HG03469 (cell line): ENCODE measurements at regions not wholly inside any gene's neighbourhood (a gene's known extent, or its start where the extent isn't known, plus 50 kb on each side); places are given as distances from the start of the nearest gene placed in this dataset.
"Not testable (repeated sequence)": the region's sequence is repeated elsewhere in the genome, so short reads cannot be mapped to it uniquely, and the experiment has no call there.

ENCODE experiments used
- ATAC-seq: cut with Tn5 transposase; IDR thresholded peaks from one replicate; pipeline ENCODE4 v1.9.1; 2021; ENCODE audit warnings: mild to moderate bottlenecking, moderate library complexity, moderate number of reproducible peaks; ENCODE audit not compliant: unreplicated experiment

DNA sequence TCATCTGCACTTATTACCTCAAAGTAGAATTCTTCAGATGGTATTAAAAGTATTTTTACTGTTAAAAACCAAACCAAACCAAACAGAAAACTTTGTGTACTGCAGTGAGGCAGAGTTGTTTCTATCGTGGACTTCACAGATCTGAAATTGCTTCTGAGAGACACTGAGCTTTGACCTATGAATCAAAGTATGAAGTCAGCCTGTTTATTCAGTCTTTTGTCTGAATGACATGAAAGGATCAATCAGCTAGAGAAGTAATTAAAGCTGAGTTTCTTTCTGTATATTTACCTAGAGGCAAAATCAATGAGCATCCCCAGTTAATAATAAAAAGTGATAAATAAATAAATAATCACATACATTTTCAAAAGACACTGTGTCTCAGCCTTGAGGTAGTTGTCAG, 2121.0 kb downstream of the PCDH7 start:
- no peak for ATAC-seq

DNA sequence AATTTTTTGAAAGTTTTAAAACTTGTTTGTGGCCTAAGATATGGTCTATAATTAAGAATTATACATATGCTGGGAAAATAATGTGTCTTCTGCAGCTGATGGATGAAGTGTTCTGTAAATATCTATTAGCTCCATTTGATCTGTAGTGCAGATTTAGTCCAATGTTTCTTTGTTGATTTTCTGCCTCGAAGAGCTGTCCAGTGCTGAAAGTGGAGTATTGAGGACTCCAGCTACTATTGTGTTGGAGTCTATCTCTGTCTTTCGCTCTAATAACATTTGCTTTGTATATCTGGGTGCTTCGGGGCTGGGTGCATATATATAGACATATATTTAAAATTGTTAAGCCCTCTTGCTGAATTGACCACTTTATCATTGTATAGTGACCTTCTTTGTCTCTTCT, 2127.3 kb downstream of the PCDH7 start:
- no peak for ATAC-seq

DNA sequence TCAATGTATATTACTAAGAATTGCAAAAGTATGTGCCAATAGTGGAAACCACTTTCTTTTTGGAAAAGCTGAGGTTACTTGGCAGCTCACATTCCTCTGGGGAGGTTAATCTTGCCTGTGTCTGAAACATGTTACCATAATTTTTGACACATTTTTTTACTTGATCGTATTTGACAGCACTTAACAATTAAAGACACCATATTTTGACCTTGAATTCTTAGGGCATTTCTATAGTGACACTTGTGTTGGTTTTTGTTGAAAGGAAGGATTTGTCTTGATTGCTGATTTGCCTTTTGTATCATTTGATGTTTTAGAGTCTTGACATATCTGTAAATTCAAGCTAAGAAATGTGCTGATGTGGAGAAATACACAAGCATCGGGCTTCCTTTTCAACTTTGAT, 2135.5 kb downstream of the PCDH7 start:
- no peak for ATAC-seq

DNA sequence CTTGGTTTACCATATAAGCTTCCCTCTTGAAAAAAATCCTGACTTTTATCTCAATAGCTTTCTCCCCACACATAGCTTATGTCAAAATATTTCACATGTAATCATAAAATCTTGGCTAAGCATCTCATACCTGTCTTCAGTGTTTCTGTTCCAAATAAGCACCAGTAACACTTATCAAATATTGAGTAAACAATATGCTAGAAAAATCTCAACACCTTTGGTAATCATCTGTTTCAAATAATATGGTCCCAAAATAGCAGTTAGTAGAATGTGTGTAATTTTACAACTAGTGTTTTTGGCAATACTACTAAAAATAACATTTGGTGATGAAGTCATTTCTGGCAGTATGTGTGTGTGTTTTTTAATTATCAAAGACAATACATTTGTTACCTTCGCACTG, 2138.2 kb downstream of the PCDH7 start:
- no peak for ATAC-seq

DNA sequence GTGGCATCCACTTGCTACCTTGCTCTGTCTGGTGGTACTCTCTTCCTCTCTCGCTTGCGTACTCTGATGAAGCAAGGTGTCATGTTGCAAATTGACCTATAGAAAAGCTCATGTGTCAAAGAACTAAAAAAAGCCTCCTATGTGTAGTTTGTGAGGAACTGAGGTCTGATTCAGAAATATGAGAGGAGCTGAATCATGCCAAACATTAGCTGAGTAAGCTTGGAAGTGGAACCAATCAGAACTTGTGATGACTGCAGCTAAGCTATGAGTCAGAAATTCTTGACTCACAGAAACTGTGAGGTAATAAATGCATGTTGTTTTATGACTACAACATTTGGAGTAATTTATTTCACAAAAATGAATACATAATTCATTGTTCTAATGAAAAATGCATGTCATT, 2138.8 kb downstream of the PCDH7 start:
- no peak for ATAC-seq

DNA sequence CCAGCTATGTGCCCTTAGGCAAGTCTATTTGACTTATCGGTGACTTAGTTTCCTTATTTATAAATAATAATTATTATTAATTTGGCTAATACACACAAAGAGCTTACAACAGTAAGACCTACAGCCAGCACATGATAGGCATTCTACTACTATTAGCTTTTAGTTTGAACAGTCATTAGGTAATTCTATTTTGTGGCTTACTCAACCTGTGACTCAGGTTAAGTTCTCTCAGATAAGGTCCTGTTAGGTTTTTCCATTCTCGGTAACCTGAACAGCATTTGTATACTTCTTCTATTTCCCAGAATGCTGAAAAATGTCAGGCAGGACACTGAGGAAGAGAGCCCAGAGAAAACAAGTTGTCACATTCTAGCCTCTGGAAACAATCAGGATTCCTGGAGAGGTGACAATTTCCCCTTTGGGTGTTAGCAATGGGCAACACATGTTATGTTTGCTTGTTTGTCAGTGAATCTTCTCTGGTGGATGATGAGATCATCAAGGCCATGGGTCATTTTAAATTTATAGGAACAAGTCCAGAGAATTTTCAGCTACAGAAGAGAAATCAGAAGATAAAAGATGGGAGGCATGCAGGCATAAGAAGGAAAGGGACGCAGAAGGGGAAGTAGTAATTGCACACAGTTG, 2144.7 kb downstream of the PCDH7 start:
- no peak for ATAC-seq

DNA sequence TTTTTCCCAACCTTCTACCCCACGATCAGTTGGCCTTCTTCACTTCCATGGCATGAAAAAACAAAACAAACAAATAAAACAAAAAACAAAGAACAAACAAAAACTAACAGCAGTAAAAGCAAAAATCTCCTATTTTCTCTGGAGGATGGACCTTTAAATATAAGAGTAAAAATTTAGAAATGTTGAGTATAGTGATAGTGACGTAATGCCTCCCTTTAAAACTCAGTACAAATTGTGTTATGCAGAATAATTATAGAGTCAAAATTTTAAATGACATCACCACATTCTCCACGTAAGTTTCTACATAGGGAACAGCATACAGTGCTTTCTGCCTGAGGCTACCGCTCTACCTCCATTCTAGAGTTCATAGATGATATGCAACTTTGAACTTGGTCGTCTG, 2156.4 kb downstream of the PCDH7 start:
- no peak for ATAC-seq

DNA sequence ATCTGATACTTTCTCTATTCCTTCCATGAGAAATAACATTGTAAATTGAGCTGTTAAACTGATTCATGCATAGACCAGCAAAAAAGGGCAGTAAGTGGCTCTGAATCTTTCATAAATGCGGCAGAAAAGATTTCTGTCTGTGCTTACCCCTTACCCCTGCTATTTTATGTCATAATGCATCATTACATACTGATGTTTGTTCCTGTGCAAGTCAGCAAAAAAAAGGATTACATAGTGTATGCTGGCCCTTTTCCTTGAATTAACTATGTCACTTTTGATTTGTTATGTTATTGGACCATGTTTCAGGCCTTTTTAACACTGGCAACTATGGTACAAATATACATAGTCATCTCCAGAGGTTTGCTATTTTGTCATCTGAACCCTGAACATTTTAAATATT, 2159.7 kb downstream of the PCDH7 start:
- no peak for ATAC-seq

DNA sequence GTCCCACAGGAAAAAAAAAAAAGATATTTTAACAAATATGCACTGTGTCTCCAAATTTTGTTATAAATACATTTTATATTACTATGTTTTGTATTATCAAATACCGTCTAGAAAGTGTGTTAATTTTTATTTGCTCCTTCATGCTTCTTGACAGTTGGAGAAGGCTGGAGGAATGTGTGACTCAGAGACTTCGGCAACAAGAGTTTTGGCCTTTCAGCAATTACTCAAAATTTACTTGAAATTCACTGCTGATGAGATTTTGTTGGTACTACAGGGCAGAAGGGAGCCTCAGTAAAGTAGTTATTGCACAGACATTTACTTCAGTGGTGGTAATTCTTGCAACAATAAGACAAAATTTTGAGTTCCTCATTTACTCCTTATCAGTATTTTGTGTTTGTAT, 2164.0 kb downstream of the PCDH7 start:
- ATAC-seq, result no peak

DNA sequence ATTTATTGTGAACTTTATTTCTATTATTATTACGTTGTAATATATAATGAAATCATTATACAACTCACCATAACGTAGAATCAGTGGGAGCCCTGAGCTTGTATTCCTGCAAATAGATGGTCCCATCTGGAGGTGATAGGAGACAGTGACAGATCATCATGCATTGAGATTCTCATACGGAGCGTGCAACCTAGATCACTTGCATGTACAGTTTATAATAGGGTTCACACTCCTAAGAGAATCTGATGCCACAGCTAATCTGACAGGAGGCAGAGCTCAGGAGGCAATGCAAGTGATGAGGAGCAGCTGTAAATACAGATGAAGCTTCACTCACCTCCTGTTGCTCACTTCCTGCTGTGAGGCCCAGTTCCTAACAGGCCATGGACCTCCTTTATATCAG, 2170.2 kb downstream of the PCDH7 start:
- ATAC-seq, result no peak

DNA sequence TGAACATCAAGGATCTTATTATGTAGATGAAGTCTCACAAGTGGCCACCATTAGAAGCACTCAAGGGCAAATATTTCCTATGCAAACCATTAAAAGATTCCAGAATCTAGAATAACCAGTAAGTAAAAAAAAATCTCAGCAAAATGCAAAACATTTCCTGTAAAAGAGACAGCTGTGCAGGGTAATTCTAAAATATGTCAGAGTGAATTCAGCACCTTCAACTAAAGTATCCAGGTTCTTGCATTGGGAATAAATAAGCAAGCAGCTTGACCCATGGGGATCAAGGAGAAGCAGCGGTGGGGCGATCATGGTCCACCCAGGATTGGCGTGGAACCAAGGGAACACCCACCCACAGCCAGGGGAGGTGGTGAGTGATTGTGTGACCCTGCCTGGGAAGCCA, 2188.9 kb downstream of the PCDH7 start:
- ATAC-seq, result no peak

DNA sequence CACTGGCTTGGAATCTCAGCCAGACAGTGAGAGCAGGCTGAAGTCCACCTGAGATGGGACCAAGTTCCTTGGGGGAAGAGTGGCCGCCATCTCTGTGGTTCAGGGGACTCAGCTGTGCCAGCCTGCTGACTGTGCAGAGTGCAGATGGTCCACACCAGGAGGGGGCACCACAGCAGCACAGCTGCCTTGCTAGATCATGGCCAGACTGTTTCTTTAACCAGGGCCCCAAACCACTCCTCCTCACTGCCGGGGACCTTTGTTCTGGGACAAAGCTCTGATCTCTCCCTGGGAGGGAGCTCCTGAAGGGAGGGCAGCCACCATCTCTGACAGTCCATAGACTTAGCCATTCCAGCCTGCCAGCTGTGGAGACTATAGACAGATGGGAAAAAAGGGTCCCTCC, 2189.6 kb downstream of the PCDH7 start:
- ATAC-seq, result no peak

DNA sequence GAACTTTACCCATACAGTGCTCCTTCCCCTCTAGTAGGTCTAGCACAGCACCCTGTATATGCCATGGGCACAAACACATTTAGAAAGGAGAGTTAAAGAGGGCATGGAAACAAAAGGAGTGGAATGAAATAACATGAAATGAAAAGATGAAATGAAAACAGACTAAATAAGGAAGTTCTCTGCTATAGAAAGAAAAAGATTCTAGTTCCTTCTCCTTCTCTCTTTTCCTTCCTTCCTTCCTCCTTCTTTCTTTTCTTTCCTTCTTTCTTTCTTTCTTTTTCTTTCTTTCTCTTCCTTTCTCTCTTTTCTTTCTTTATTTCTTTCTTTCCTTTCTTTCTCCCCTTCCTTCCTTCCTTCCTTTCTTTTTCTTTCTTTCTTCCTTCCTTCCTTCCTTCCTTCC, 2197.4 kb downstream of the PCDH7 start:
- ATAC-seq, result no peak

DNA sequence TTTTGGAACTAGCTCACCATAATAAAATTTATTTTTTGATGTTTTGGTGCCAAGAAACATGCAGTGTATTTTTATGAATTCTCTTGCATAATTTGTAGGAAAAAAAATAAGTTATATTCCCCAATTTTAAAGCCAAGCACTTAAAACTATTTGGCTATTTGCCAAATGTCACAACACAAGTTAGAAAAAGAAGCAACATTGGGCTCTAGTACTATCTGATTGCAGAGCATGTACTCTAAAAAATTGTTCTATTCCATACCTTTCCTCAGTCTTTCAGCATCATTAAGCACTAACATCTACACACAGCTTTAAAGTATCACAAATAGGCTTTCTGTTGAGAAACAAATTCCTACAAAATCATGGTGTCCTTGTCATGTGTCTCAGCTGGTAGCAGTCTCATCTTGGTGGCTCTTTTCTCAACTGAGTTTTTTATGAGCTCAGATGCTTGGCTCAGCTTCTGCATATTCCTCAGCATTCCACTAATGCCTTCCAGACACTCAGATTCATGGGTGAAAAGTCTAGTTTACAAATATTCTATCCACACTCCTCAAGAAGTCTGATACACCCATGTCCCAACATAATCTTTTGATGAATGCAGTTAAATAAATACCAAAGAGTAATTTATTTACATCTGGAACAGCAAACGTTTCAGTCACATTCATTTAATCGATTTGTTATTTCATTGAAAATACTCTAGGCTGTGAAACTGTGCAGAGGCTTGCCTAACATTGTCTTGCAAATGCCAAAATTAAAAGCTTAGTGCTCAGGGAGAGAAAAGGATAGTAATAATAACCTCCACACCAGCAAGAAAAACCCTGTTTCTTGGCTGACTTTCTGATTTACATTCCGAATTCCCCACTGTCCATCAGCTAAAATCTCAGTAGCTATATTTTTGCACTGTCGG, 2209.9 kb downstream of the PCDH7 start:
- ATAC-seq, result no peak

DNA sequence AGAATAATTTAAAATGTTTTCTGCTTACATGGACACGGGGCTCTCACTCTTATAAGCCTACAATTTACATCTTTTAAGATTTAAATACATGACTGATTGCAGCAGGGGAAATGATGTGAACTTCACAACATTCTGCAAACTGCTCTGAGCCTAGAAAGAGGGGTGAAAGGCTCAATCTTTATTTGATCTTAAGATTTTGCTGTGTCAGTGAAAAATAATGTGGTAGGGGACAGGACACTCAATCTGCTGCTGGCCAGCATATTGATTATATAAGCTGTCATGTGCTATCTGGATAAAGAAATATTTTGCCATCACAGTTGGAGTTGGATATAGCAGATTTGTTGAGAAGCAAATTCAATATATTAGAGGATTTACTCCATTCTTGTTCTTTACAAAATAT, 2210.5 kb downstream of the PCDH7 start:
- ATAC-seq, result no peak

DNA sequence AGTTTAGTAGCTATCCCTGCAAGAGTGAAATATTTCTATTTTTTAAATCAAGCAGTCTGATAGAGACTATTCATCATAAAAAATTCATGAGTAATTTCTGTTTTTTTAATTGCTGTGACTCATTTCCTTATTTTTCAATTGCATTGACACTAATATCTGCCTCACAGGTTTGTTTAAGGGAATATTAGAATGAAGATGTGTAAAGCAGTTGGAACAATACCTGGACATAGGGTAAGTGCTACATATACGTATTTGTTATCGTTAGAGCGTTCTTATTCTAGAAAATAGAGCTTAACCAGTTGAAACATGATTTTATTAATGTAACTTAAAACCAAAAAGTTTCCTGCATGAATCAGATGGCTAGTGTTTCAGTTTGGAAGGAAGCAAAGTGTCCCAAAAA, 2211.3 kb downstream of the PCDH7 start:
- ATAC-seq, result no peak

DNA sequence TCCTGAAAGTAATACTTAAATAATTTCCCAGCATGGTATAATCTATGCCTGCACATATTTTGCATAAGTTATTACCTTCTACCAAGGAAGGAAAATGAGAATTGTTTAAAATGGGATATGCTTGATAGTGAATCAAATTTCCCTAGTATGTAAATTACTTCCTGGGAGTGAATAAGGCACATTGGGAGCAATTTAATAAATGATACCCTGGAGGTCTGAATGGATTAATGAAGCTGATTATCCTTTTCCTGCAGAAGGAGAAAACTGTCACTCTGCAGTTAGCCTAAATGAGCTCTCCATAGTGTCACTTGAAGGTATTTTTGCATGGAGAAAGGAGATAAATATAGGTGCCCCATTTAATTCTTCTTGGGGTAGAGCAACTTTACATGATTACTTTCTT, 2212.0 kb downstream of the PCDH7 start:
- ATAC-seq, result no peak

DNA sequence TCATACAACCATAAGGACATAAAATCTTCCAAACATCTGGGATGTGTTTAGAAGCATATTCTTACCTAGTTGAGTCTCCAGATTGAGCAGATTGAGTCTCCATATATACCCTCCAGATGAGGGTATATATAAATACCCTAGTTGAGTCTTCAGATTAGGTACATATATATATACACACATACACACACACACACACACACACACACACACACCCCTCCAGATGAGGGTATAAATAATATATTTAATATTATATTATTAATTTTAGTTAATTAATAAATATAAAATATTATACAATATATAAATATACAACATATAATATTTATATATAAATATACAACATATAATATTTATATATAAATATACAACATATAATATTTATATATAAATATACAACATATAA, 2219.1 kb downstream of the PCDH7 start:
- not testable (repeated sequence) for ATAC-seq

DNA sequence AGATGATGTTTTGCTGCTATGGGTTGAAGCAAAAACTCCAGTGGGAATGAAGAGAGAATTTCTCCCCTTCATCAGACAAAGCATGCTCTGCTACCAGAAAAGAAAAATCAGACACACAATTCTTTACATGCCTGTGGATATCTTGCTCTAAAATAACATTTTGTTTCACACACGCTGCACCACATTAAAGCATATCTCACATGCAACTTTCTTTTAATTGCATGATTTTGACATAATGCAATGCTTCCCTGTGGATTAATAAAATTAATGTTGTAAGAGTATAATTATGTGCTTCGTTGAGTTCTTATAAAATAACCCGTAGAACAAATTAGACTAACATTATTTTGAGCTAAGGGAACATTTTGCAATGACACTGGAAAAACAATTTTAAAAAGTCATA, 2230.7 kb downstream of the PCDH7 start:
- no peak for ATAC-seq

DNA sequence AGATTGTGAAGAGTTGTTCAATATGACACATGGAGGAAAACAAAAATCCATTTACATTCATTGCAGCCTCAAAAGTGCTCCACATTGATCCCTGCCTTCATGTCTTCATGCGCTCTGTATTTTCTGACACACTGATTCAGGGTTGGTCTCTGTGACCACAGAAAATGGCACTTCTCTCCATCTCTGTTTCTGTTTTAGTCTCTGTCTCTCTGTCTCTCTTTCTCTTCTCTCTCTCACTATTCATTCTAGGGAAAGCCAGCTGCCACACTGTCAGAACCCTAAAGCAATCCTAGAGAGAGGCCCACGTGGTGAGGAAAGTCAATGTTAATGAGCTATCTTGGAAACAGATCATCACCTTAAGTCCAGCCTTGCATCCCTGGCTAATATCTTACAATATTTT, 2238.4 kb downstream of the PCDH7 start:
- no peak for ATAC-seq

DNA sequence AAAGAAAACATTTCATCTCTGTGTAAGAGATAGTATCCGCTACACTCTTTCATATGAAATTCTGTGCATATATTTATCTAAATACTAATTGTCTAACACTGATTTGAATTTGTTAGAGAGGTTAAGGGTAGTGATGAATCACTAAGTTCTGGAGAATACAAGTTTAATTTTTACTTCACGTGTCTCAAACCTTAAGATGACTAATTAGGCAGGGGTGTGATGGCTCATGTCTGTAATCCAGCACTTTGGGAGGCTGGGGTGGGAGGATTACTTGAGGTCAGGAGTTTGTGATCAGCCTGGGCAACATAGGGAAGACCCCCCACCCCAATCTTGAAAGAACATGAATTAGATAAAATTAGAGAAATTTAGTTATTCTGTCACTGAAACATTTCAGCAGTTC, 2241.9 kb downstream of the PCDH7 start:
- ATAC-seq, result no peak

DNA sequence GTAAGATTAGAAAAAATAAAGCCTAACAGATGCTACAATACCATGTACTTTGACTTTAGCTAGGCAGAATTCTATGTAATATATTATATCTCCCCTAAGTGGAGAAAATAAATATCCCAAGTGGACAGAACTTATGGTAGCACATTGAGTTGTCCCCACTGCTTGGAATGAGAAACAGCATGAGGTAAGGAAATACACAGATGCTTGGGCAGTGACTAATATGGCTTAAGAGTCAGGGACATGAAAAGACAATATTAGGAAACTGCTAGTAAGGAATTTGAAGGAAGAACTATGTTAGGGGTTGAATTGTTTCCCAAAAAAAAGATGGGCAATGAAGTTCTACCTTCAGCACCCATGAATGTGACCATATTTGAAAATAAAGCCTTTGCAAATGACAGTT, 2265.1 kb downstream of the PCDH7 start:
- no peak for ATAC-seq

DNA sequence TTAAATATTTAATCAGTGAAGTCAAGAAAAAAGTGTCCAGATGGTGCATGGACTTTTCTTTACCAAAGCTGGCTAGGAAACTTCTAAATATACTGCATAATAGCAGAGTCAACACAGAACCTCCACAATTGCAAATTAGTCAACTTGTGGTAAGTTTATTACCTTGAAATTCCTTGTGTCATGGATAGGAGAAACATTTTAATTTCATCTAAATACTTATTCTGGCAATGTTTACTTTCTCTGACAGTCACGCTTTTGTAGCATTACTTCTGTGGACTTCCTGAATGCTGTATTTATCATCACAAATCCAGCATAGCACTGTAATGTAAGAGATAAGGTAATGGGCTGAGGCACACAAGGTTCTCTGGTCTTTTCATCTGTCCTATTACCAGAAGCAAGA, 2266.1 kb downstream of the PCDH7 start:
- no peak for ATAC-seq
